ENCODE measurements at regions not wholly inside any gene's neighbourhood (a gene's known extent, or its start where the extent isn't known, plus 50 kb on each side); places are given as distances from the start of the nearest gene placed in this dataset.

DNA sequence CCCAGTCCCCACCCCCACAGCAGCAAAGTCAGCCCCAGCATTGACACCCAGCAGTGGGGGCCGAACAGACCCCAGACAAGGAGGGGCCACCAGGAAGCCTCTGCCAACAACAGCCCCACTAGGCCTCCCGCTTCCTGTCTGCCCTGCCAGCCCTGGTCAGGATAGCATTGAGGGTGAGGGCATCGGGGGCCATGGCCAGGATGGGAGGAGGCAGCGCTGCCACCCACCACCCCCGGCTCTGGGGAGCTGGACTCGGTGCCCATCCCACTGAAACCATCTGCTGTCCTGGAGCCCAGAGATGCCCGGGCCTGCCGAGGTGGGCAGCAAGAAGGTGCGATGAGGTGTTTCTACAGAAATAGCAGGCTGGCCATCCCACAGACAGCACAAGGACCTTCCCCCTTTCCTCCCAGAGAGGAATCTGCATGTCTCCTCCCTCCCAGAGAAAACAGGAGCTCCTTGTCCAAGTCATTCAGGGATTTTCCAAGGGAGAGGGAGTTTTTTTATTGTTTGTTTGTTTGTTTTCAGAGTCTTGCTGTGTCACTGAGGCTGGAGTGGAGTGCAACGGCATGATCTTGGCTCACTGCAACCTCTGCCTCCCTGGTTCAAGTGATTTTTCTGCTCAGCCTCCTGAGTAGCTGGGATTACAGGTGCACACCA is 62.1 kb upstream of the BHLHE23 start:
- TF ChIP-seq, protein P1, sequence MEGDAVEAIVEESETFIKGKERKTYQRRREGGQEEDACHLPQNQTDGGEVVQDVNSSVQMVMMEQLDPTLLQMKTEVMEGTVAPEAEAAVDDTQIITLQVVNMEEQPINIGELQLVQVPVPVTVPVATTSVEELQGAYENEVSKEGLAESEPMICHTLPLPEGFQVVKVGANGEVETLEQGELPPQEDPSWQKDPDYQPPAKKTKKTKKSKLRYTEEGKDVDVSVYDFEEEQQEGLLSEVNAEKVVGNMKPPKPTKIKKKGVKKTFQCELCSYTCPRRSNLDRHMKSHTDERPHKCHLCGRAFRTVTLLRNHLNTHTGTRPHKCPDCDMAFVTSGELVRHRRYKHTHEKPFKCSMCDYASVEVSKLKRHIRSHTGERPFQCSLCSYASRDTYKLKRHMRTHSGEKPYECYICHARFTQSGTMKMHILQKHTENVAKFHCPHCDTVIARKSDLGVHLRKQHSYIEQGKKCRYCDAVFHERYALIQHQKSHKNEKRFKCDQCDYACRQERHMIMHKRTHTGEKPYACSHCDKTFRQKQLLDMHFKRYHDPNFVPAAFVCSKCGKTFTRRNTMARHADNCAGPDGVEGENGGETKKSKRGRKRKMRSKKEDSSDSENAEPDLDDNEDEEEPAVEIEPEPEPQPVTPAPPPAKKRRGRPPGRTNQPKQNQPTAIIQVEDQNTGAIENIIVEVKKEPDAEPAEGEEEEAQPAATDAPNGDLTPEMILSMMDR (conservative IDR thresholded peaks at IDR 0.05; ENCODE audit: low read depth, low read length), result no peak
- no peak for TF ChIP-seq EZH2 (IDR thresholded peaks at IDR 0.05; ENCODE audit: low read length, unreplicated experiment)

Data from PC-3 (cell line).